Neural progenitor cell (in vitro differentiated cells): ENCODE measurements at regions not wholly inside any gene's neighbourhood (a gene's known extent, or its start where the extent isn't known, plus 50 kb on each side); places are given as distances from the start of the nearest gene placed in this dataset.

ENCODE experiments used
- DNase-seq: peaks from one replicate; pipeline ENCODE4 v3.0.0-alpha.2; 2016; ENCODE audit warnings: low spot score
- H2AFZ ChIP-seq: fragments of 200-600 bp; sonication (generic); replicated peaks from 2 replicates; pipeline ENCODE4 v1.6.1; 2016; ENCODE audit warnings: antibody characterized with exemption
- H3F3A ChIP-seq: fragments of 200-600 bp; sonication (generic); 2 replicates; pipeline ENCODE4 v1.6.1; 2016; ENCODE audit warnings: antibody characterized with exemption, low read depth
- H3K27ac ChIP-seq: fragments of 200-600 bp; sonication (generic); 2 replicates; pipeline ENCODE4 v1.5.1; 2016; ENCODE audit warnings: mild to moderate bottlenecking
- H3K27me3 ChIP-seq: fragments of 200-600 bp; sonication (generic); 2 replicates; pipeline ENCODE4 v1.6.1; 2016; ENCODE audit warnings: mild to moderate bottlenecking, moderate library complexity
- H3K36me3 ChIP-seq: fragments of 200-600 bp; sonication (generic); 2 replicates; pipeline ENCODE4 v1.5.1; 2016
- H3K4me1 ChIP-seq: fragments of 200-600 bp; sonication (generic); 2 replicates; pipeline ENCODE4 v1.6.1; 2016; ENCODE audit warnings: mixed run types
- H3K4me2 ChIP-seq: fragments of 200-600 bp; sonication (generic); 2 replicates; pipeline ENCODE4 v1.6.1; 2016
- H3K4me3 ChIP-seq: fragments of 200-600 bp; sonication (generic); 2 replicates; pipeline ENCODE4 v1.5.1; 2016
- H3K79me2 ChIP-seq: fragments of 200-600 bp; sonication (generic); 2 replicates; pipeline ENCODE4 v1.6.1; 2016; ENCODE audit warnings: low read depth
- H3K9ac ChIP-seq: fragments of 200-600 bp; sonication (generic); 2 replicates; pipeline ENCODE4 v1.6.1; 2016
- H3K9me3 ChIP-seq: fragments of 200-600 bp; sonication (generic); 2 replicates; pipeline ENCODE4 v1.5.1; 2016; ENCODE audit warnings: low read depth
- H4K20me1 ChIP-seq: fragments of 200-600 bp; sonication (generic); 2 replicates; pipeline ENCODE4 v1.6.1; 2016; ENCODE audit warnings: low read depth
- H3K27ac Mint-ChIP-seq: 3 replicates; pipeline ENCODE4 v1.8.0; 2021; ENCODE audit warnings: mixed read lengths
- H3K27me3 Mint-ChIP-seq: 2 replicates; pipeline ENCODE4 v1.8.0; 2022; ENCODE audit warnings: low read depth, mild to moderate bottlenecking, inconsistent platforms, moderate library complexity, mixed read lengths; ENCODE audit not compliant: insufficient read depth
- H3K36me3 Mint-ChIP-seq: 3 replicates; pipeline ENCODE4 v1.8.0; 2021; ENCODE audit warnings: mixed read lengths
- H3K4me1 Mint-ChIP-seq: 3 replicates; pipeline ENCODE4 v1.8.0; 2021; ENCODE audit warnings: mixed read lengths
- H3K4me3 Mint-ChIP-seq: 3 replicates; pipeline ENCODE4 v1.8.0; 2021; ENCODE audit warnings: mild to moderate bottlenecking, moderate library complexity, mixed read lengths
- H3K9me3 Mint-ChIP-seq: 3 replicates; pipeline ENCODE4 v1.8.0; 2020; ENCODE audit warnings: mixed read lengths
- EZH2 ChIP-seq: fragments of 200-600 bp; sonication (generic); IDR thresholded peaks from 2 replicates; pipeline ENCODE4 v1.6.1; 2017; ENCODE audit warnings: antibody characterized with exemption, mild to moderate bottlenecking, moderate library complexity
- EZH2phosphoT487 ChIP-seq: fragments of 200-600 bp; sonication (generic); IDR thresholded peaks from 2 replicates; pipeline ENCODE4 v1.6.1; 2017; ENCODE audit warnings: antibody characterized with exemption
- TF ChIP-seq, protein P1 (sequence below): fragments of 200-600 bp; sonication (generic); IDR thresholded peaks from 2 replicates; pipeline ENCODE4 v1.5.1; 2017; ENCODE audit warnings: antibody characterized with exemption, mild to moderate bottlenecking

DNA sequence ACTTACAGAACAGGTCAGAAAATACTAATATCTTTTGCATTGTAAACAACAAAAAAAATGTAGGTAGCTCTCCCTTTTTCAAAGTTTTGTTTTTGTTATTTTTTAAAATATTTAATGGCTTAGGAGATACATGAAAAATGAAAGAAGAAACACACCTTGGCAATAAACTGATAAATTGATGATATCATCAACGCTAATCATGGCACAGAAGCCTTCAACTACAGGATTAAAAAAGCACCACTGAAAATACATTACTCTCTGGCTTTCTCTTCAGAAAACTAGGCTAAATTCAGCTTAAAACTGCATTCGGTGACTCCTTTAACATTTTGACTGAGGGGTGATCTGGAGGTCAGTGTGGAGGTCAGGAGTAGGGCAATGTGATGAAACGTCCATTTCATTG lies 1018.8 kb upstream of the FANCL start:
- Mint-ChIP-seq H3K27ac (no peak overlapping the region), H3K27me3 (peaks cover 2% of the 10 kb centered on the region)

DNA sequence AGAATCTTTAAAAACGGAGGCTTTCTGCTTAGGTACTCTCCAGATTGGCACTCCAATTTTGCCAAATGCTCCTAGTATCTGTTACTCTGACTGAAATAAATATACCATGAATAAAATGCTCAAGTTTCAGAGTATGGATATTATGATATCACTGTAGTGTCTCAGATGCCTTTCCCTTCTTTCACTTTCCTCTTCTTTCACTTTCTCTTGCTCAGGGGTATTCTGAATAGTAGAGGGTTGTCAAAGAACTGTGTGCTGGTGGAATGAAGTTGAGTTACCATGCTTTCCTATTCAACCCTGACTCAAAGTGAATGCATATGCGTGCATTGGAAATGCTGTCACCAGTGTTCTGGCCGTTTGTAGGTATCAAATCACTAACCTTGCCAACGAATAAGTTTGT lies 1015.2 kb upstream of the FANCL start:
- no peaks in the 10 kb centered on the region for H3K36me3 ChIP-seq
- DNase-seq: no peak
- Mint-ChIP-seq H3K9me3 (peaks cover 3% of the 10 kb centered on the region), H3K36me3 (no peaks in the 10 kb centered on the region), H3K27ac (no peak overlapping the region), H3K4me3 (no peak overlapping the region), H3K4me1 (peaks cover 4% of the 10 kb centered on the region), H3K27me3 (no peaks in the 10 kb centered on the region)
- TF ChIP-seq EZH2phosphoT487: no peak
- TF ChIP-seq, protein P1, sequence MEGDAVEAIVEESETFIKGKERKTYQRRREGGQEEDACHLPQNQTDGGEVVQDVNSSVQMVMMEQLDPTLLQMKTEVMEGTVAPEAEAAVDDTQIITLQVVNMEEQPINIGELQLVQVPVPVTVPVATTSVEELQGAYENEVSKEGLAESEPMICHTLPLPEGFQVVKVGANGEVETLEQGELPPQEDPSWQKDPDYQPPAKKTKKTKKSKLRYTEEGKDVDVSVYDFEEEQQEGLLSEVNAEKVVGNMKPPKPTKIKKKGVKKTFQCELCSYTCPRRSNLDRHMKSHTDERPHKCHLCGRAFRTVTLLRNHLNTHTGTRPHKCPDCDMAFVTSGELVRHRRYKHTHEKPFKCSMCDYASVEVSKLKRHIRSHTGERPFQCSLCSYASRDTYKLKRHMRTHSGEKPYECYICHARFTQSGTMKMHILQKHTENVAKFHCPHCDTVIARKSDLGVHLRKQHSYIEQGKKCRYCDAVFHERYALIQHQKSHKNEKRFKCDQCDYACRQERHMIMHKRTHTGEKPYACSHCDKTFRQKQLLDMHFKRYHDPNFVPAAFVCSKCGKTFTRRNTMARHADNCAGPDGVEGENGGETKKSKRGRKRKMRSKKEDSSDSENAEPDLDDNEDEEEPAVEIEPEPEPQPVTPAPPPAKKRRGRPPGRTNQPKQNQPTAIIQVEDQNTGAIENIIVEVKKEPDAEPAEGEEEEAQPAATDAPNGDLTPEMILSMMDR: no peak
- no peaks in the 10 kb centered on the region for H3F3A ChIP-seq
- no peak overlapping the region for H3K4me2 ChIP-seq
- H3K27ac ChIP-seq: no peak overlapping the region
- H3K79me2 ChIP-seq: no peaks in the 10 kb centered on the region
- no peaks in the 10 kb centered on the region for H3K9me3 ChIP-seq
- no peaks in the 10 kb centered on the region for H3K4me1 ChIP-seq
- H4K20me1 ChIP-seq: no peaks in the 10 kb centered on the region
- H3K27me3 ChIP-seq: no peaks in the 10 kb centered on the region
- no peak overlapping the region for H3K9ac ChIP-seq
- H3K4me3 ChIP-seq: no peak overlapping the region
- no peak overlapping the region for H2AFZ ChIP-seq

More for the DNA sequence above, 1018.8 kb upstream of the FANCL start:
- Histone ChIP-seq H3K4me2 (no peak overlapping the region), H3K4me1 (no peaks in the 10 kb centered on the region), H2AFZ (no peak overlapping the region), H3K36me3 (no peaks in the 10 kb centered on the region), H3F3A (no peaks in the 10 kb centered on the region), H3K9ac (no peak overlapping the region), H4K20me1 (no peaks in the 10 kb centered on the region), H3K79me2 (no peaks in the 10 kb centered on the region), H3K4me3 (no peak overlapping the region), H3K27ac (no peak overlapping the region), H3K27me3 (no peaks in the 10 kb centered on the region), H3K9me3 (no peaks in the 10 kb centered on the region)
- no peak for TF ChIP-seq EZH2
- TF ChIP-seq, protein P1: no peak
- TF ChIP-seq EZH2phosphoT487: no peak
- DNase-seq: no peak
- peaks cover 4% of the 10 kb centered on the region for H3K4me1 Mint-ChIP-seq
- no peaks in the 10 kb centered on the region for H3K36me3 Mint-ChIP-seq
- no peak overlapping the region for H3K4me3 Mint-ChIP-seq
- H3K9me3 Mint-ChIP-seq: peaks cover 3% of the 10 kb centered on the region

DNA sequence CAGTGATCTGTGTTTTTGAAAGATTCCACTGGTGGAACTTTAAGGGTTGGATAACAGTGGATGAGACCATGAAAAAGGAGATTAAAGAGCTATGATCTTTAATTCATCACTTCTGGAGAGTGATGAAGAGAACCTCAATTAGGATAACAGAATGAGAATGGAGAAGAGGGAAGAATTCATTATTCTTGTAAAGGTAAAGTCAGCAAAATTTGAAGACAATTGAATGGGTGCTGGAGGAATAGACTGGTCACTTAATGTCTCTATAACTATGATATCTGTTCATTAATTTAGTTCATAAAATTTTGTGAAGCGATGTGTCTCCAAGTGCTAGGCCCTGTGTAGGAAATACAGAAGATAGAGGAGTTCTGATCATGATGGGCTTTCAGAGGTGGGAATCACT lies 1013.2 kb upstream of the FANCL start:
- H2AFZ ChIP-seq: no peak overlapping the region
- H3K9me3 Mint-ChIP-seq: no peaks in the 10 kb centered on the region

More for the DNA sequence above, 1013.2 kb upstream of the FANCL start:
- DNase-seq: no peak
- no peaks in the 10 kb centered on the region for H3K36me3 ChIP-seq
- H3K79me2 ChIP-seq: no peaks in the 10 kb centered on the region
- peaks cover 6% of the 10 kb centered on the region for H3K4me1 ChIP-seq
- no peak overlapping the region for H3K4me3 Mint-ChIP-seq
- H3K4me3 ChIP-seq: no peak overlapping the region
- no peak overlapping the region for H3K27ac Mint-ChIP-seq
- H3F3A ChIP-seq: no peaks in the 10 kb centered on the region
- no peak overlapping the region for H3K9ac ChIP-seq
- no peaks in the 10 kb centered on the region for H3K36me3 Mint-ChIP-seq
- no peaks in the 10 kb centered on the region for H4K20me1 ChIP-seq
- no peak overlapping the region for H3K4me2 ChIP-seq
- H3K4me1 Mint-ChIP-seq: peaks cover 13% of the 10 kb centered on the region
- H3K27me3 Mint-ChIP-seq: no peaks in the 10 kb centered on the region
- TF ChIP-seq EZH2phosphoT487 (no peak), EZH2 (no peak)
- TF ChIP-seq, protein P1: no peak
- H3K27ac ChIP-seq: no peak overlapping the region
- H3K27me3 ChIP-seq: no peaks in the 10 kb centered on the region
- H3K9me3 ChIP-seq: no peaks in the 10 kb centered on the region
